Mammary epithelial cell (primary cell): ENCODE measurements at regions not wholly inside any gene's neighbourhood (a gene's known extent, or its start where the extent isn't known, plus 50 kb on each side); places are given as distances from the start of the nearest gene placed in this dataset.

Experiments used
- CTCF ChIP-seq, 2 donors: IDR thresholded peaks in 1 of 2; conservative IDR thresholded peaks in 1 of 2; 2 replicates each; pipeline ENCODE4 v1.5.1; 2011 to 2012; ENCODE audit warnings: inconsistent platforms in 2 of 2, low read length in 2 of 2, mild to moderate bottlenecking in 2 of 2, control low read depth in 1 of 2, low read depth in 1 of 2; ENCODE audit not compliant: insufficient read depth in 1 of 2; ENCODE audit errors: extremely low read depth in 1 of 2
- EZH2 ChIP-seq: IDR thresholded peaks from 2 replicates; pipeline ENCODE4 v1.6.1; 2012; ENCODE audit warnings: low read length, inconsistent platforms, borderline replicate concordance

GRCh38 chr6:97882755-97883154 is 599.7 kb upstream of the MMS22L start:
- TF ChIP-seq CTCF (conservative IDR thresholded peaks at IDR 0.05 in 1 of 2, IDR thresholded peaks at IDR 0.05 in 1 of 2; ENCODE audit: extremely low read depth in 1 of 2, insufficient read depth in 1 of 2, low read depth in 1 of 2, low read length in 2 of 2) (no peak), EZH2 (no peak)
